GM13976 (cell line): ENCODE measurements at regions not wholly inside any gene's neighbourhood (a gene's known extent, or its start where the extent isn't known, plus 50 kb on each side); places are given as distances from the start of the nearest gene placed in this dataset.

Experiments
- DNase-seq: peaks from one replicate; pipeline ENCODE4 v3.0.0; 2012; ENCODE audit warnings: low spot score
- in situ Hi-C: fragments of 300-500 bp; cut with MboI; formaldehyde crosslinking; loops from one replicate; pipeline ENCODE4 v1.12.0; 2022; ENCODE audit warnings: low sequenced_read_pairs, mixed read lengths, inconsistent platforms; ENCODE audit not compliant: unreplicated experiment
- TF ChIP-seq, protein P1 (sequence below): IDR thresholded peaks from 2 replicates; pipeline ENCODE4 v1.5.1; 2012; ENCODE audit warnings: borderline replicate concordance, mild to moderate bottlenecking; ENCODE audit not compliant: insufficient read depth; ENCODE audit errors: extremely low read depth, missing control alignments, control extremely low read depth

DNA sequence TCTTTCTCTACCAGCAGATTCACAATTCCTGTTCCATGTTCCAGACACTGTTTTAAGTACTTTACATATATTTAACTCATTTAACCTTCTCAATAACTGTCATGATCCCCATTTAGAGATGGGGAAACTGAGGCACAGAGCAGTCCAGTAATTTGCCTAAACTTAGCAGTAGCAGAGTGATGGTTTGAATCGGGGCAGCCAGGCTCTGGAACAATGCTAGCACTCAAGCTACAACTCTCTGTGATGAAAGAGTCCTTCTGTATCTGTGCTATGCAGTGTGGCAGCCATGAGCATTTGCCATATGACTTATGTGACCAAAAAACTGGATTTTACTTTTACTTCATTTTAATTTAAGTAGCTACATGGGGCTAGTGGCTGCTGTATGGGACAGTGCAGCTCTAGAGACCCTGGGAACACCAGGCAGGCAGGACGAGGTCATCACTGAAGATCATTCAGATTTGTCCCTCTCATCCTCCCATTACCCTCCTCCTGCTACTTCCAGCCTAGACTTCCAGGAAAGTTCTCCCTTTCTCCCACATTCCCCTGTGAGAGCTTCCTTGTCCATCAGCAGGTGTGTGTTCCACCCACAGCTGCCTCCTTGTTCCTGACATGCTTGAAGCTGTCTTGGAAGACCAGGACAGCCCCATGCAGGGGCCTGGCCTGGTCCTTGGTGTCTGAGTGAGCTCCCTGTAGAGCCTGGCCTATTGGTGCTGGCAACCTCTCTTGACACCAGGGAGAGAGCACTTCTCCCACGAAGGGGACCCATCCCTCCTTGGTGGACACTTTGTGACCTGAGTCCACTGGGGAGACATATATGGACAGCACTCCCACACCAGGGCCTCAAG lies 157.0 kb downstream of the MRPL14 start:
- in situ Hi-C loops, result no loop called here
- DNase-seq, result no peak
- TF ChIP-seq, protein P1, sequence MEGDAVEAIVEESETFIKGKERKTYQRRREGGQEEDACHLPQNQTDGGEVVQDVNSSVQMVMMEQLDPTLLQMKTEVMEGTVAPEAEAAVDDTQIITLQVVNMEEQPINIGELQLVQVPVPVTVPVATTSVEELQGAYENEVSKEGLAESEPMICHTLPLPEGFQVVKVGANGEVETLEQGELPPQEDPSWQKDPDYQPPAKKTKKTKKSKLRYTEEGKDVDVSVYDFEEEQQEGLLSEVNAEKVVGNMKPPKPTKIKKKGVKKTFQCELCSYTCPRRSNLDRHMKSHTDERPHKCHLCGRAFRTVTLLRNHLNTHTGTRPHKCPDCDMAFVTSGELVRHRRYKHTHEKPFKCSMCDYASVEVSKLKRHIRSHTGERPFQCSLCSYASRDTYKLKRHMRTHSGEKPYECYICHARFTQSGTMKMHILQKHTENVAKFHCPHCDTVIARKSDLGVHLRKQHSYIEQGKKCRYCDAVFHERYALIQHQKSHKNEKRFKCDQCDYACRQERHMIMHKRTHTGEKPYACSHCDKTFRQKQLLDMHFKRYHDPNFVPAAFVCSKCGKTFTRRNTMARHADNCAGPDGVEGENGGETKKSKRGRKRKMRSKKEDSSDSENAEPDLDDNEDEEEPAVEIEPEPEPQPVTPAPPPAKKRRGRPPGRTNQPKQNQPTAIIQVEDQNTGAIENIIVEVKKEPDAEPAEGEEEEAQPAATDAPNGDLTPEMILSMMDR, result no peak

DNA sequence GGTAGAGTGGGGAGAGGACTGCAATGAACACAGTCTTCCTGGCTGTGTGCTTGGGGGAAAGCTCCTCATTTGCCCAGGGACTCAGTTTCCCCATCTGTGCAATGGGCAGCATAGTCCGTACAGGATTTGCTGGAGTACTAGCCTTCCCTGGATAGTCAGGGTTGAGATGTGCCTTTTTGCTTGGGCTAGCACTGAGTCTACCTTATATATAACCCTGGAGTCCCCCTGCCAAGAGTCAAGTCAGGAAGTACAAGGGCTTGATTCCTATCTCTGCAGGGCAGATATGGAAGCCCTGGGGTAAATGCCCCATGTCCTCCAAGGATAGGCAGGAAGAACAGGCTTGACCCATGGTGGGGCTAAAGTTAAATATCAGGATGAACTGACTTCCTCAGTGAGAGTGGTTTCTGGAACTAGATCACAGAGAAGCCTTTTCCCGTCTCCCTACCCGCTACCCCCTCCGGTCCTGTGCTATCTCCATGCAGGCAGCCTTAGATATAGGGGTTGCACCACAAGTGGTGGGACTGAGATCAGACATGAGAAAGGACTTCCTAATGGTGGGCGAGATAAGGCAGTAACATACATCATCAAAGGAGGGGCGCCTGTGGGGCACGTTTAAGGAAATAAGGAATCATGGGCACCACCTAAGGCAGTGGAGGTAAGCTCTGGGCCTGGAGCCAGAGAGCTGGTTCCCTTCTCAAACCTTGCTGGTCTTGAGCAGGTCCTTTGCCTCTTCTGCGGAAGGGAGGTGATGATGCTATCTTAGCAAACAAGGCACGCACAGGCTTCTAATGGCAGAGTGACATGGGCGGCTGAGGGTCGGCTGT lies 157.9 kb downstream of the MRPL14 start:
- in situ Hi-C loops, result no loop called here
- TF ChIP-seq, protein P1, result no peak
- DNase-seq, result no peak

DNA sequence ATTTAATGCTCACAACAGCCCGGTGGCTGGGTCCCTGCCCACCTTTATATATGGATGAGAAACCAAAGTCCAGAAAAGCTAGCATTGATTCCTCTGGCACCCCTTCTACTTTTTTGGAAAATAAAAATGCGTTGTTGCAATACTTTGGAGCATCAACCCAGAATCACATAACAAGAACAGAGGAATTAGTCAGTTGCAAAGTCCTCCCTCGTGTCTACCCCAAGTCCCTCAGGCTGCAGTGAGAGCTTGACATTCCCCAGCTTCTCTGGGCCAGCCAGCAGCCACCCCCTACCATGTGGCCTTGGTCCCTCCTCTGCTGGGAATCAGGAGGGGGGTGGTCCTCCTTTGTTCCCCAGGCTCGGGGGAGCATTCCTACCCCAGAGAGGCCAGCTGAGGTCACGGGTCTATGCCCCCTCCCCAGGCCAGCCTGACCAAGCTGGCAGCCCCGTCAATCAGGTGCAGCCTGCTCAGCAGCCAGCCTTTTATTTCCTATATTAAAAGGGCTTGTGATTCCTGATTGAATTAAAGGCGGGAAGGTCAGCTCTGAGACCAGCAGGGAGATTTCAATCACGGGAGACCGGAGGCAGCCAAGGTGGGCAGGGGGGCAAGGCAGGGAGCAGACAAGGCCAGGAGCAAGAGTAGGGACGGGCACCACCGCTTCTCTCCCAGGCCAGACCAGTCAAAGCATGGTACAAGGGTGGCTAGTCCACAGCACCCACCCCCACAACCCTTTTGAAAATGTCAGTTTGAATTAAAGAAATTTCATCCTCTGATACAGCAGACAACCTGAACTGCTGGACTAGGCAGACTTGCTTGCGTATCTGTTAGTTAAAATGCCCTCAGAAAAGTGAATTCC lies 158.9 kb downstream of the MRPL14 start:
- in situ Hi-C loops, result no loop called here
- TF ChIP-seq, protein P1, result no peak
- DNase-seq, result no peak

DNA sequence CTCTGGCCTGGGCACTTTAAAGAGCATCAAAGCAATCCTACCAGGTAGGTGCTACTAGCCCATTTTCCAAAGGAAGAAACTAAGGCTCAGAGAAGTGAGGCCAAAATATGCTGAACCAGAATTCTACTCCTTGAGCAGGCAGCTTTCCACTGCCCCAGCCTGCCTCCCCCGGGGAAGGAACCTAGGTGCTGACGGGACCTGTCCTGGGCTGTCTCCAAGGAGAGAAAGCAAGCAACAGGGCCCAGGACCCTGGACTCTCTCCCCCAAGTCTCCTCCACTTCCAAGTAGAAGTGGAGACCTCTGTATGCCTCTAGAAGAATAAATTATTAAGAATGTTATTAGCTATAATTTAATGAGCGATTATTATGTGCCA lies 159.5 kb downstream of the MRPL14 start:
- in situ Hi-C loops, result no loop called here
- TF ChIP-seq, protein P1, result no peak
- DNase-seq, result no peak

DNA sequence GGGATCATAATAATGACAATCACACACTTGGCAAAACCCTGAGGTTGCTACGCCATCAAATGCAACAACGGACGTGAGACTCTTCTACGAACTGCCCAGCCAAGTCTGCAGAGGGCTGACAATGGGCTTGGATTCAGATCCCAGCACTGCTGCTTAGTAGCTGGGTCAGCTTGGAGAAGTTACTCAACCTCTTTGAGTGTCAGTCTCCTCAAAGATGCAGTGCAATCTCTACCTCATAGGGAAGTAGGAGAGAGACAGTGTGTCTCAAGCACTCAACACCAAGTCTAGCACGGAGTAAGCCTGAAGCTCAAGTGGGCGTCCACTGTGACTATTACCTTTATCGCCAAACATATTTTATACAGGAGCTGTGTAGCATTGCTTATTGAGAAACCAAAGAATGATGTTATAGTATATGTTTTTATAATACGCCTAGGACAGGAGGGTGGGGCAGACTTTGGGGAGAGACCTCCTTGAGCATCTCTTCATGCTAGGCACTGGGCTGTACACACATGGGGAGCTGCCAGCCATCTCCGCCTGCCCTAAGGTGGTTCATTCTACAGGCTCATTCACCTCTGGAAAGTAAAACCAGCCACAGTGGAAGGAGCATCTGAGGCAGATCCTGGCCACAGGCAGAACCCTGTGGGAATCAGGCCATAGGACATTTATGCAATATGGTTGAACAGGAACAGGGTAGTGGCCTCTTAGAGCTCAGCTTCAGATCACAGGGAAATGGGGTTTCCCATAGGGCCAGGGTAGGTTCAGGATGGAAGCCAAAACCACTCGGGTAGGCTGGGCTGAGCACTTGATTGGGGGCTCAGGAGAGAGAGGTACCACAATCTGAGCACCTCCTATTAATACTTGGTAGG lies 160.2 kb downstream of the MRPL14 start:
- DNase-seq, result no peak
- in situ Hi-C loops, result no loop called here
- TF ChIP-seq, protein P1, result no peak
